Transverse colon (tissue), 4 donors: ENCODE measurements at regions not wholly inside any gene's neighbourhood (a gene's known extent, or its start where the extent isn't known, plus 50 kb on each side); places are given as distances from the start of the nearest gene placed in this dataset.

Experiments used
- DNase-seq: peaks from one replicate; pipeline ENCODE4 v3.0.0-alpha.2; 2019
- H3K27ac ChIP-seq, 4 donors: fragments of 200-600 bp; sonication (generic); 2 replicates each; pipeline ENCODE4 v1.5.1; 2016 to 2018; ENCODE audit warnings: inconsistent platforms in 4 of 4
- H3K27me3 ChIP-seq: fragments of 200-600 bp; sonication (generic); 2 replicates; pipeline ENCODE4 v1.5.1; 2017; ENCODE audit warnings: inconsistent platforms
- H3K36me3 ChIP-seq, 4 donors: fragments of 200-600 bp; sonication (generic); 2 replicates each; pipeline ENCODE4 v1.5.1; 2017 to 2019; ENCODE audit warnings: inconsistent platforms in 4 of 4
- H3K4me1 ChIP-seq, 4 donors: fragments of 200-600 bp; sonication (generic); 2 replicates each; pipeline ENCODE4 v1.5.1; 2017 to 2020; ENCODE audit warnings: inconsistent platforms in 4 of 4
- H3K4me3 ChIP-seq, 4 donors: fragments of 200-600 bp; sonication (generic); 1 replicate in 1 of 4; 2 replicates in 3 of 4; pipeline versions ENCODE4 v1.5.1 to v1.6.1; 2017 to 2019; ENCODE audit warnings: inconsistent platforms in 4 of 4
- H3K9me3 ChIP-seq, 2 donors: fragments of 200-600 bp; sonication (generic); 2 replicates each; pipeline ENCODE4 v1.5.1; 2017 to 2019; ENCODE audit warnings: inconsistent platforms in 2 of 2
- CTCF ChIP-seq, 5 experiments: fragments of 200-600 bp in 3 of 5; fragments of 450-650 bp in 2 of 5; sonication (generic) in 3 of 5; IDR thresholded peaks; 1 replicate in 2 of 5; 2 replicates in 3 of 5; pipeline ENCODE4 v1.5.1; 2016 to 2017; ENCODE audit warnings: antibody characterized with exemption in 5 of 5, inconsistent platforms in 3 of 5, mild to moderate bottlenecking in 2 of 5, moderate library complexity in 1 of 5
- EP300 ChIP-seq: sonication (generic); formaldehyde crosslinking; IDR thresholded peaks from one replicate; pipeline ENCODE4 v1.6.1; 2017; ENCODE audit warnings: antibody characterized with exemption, low read depth
- POLR2A ChIP-seq: fragments of 450-650 bp; IDR thresholded peaks from one replicate; pipeline ENCODE4 v1.6.1; 2016; ENCODE audit warnings: antibody characterized with exemption, mild to moderate bottlenecking, moderate library complexity
- POLR2AphosphoS5 ChIP-seq, 3 donors: sonication (generic); formaldehyde crosslinking; IDR thresholded peaks; one replicate each; pipeline ENCODE4 v1.6.1; 2016; ENCODE audit warnings: antibody characterized with exemption in 3 of 3
- WGBS, 2 donors: methylation state at CpG; one replicate each; pipeline ENCODE4 v1.1.5; 2018; ENCODE audit warnings: low coverage in 1 of 2; 5-methylcytosine and 5-hydroxymethylcytosine counted together
- in situ Hi-C, 4 donors: fragments of 200-750 bp; cut with MboI; loops; one replicate each; pipeline versions ENCODE4 v1.15.0 to v1.15.1; 2017; ENCODE audit warnings: low sequenced_read_pairs in 3 of 4, low pct_ligation_motif_present in 1 of 4, low pct_unique_long_range_greater_than_20kb in 1 of 4
- intact Hi-C: fragments of 100-400 bp; cut with DNase I; formaldehyde crosslinking; loops from one replicate; pipeline ENCODE4 v1.15.1; 2023; ENCODE audit warnings: low total_unique reads

GRCh38 chr3:59271971-59272370 is 222.1 kb upstream of the CFAP20DC start:
- DNase-seq = no peak
- no peaks in the 10 kb centered on the region for H3K27me3 ChIP-seq
- 67 to 77% methylated on average over 1 to 2 of the region's 2 CpGs for WGBS, 2 donors
- TF ChIP-seq POLR2A = no peak
- TF ChIP-seq CTCF (IDR thresholded peaks at IDR 0.05) = no peak
- TF ChIP-seq EP300 = no peak
- no peak for TF ChIP-seq POLR2AphosphoS5 (IDR thresholded peaks at IDR 0.05)
- H3K4me3 ChIP-seq = no peak overlapping the region
- in situ Hi-C loops = loop anchor here in 1 of 4 donors (10.0 kb wide), 1 partner anchor 63 kb away; no protein-coding TSS in a partner anchor
- no peaks in the 10 kb centered on the region for H3K36me3 ChIP-seq
- H3K27ac ChIP-seq = no peak overlapping the region
- H3K4me1 ChIP-seq = no peaks in the 10 kb centered on the region
- intact Hi-C loops = no loop called here
- no peaks in the 10 kb centered on the region for H3K9me3 ChIP-seq

GRCh38 chr3:59270921-59271320 is 221.1 kb upstream of the CFAP20DC start:
- Histone ChIP-seq H3K9me3 (no peaks in the 10 kb centered on the region), H3K27ac (no peak overlapping the region), H3K4me3 (no peak overlapping the region), H3K4me1 (no peaks in the 10 kb centered on the region), H3K36me3 (no peaks in the 10 kb centered on the region), H3K27me3 (no peaks in the 10 kb centered on the region)
- intact Hi-C loops = no loop called here
- 95 to 100% methylated on average over 3 to 4 of the region's 4 CpGs for WGBS, 2 donors
- DNase-seq = no peak
- TF ChIP-seq CTCF (IDR thresholded peaks at IDR 0.05) = no peak
- no peak for TF ChIP-seq POLR2A
- TF ChIP-seq POLR2AphosphoS5 (IDR thresholded peaks at IDR 0.05) = no peak
- no peak for TF ChIP-seq EP300
- in situ Hi-C loops = loop anchor here in 1 of 4 donors (10.0 kb wide), 1 partner anchor 64 kb away; no protein-coding TSS in a partner anchor

- Histone ChIP-seq H3K27ac (no peak overlapping the region), H3K36me3 (no peaks in the 10 kb centered on the region), H3K4me1 (no peaks in the 10 kb centered on the region), H3K9me3 (no peaks in the 10 kb centered on the region), H3K27me3 (no peaks in the 10 kb centered on the region), H3K4me3 (no peak overlapping the region)
- 90 to 100% methylated on average over 2 of the region's 2 CpGs for WGBS, 2 donors
- intact Hi-C loops (no loop called here), in situ Hi-C loops (loop anchor here in 1 of 4 donors (10.0 kb wide), 1 partner anchor 65 kb away; no protein-coding TSS in a partner anchor)
- TF ChIP-seq POLR2AphosphoS5 (IDR thresholded peaks at IDR 0.05) = no peak
- DNase-seq = no peak
These were observed 220.4 kb upstream of the CFAP20DC start for GRCh38 chr3:59270209-59270608.

- no peaks in the 10 kb centered on the region for H3K36me3 ChIP-seq
- 80 to 86% methylated on average over 1 of the region's 1 CpG for WGBS, 2 donors
- no peaks in the 10 kb centered on the region for H3K4me1 ChIP-seq
- H3K4me3 ChIP-seq = no peak overlapping the region
- no peaks in the 10 kb centered on the region for H3K9me3 ChIP-seq
- intact Hi-C loops (no loop called here), in situ Hi-C loops (no loop called here)
- no peak for TF ChIP-seq POLR2AphosphoS5 (IDR thresholded peaks at IDR 0.05)
- TF ChIP-seq POLR2A = no peak
- no peak for TF ChIP-seq EP300
- TF ChIP-seq CTCF (IDR thresholded peaks at IDR 0.05) = no peak
- no peaks in the 10 kb centered on the region for H3K27me3 ChIP-seq
- DNase-seq = no peak
- no peak overlapping the region for H3K27ac ChIP-seq
These were observed 218.3 kb upstream of the CFAP20DC start for GRCh38 chr3:59268170-59268569.

- no peak for DNase-seq
- TF ChIP-seq EP300 = no peak
- TF ChIP-seq POLR2A = no peak
- TF ChIP-seq CTCF (IDR thresholded peaks at IDR 0.05) = no peak
- no peak for TF ChIP-seq POLR2AphosphoS5 (IDR thresholded peaks at IDR 0.05)
- intact Hi-C loops (no loop called here), in situ Hi-C loops (no loop called here)
- H3K27ac ChIP-seq = no peak overlapping the region
- 85 to 94% methylated on average over 2 of the region's 2 CpGs for WGBS, 2 donors
- H3K4me1 ChIP-seq = no peaks in the 10 kb centered on the region
- H3K36me3 ChIP-seq = no peaks in the 10 kb centered on the region
- no peaks in the 10 kb centered on the region for H3K9me3 ChIP-seq
- no peak overlapping the region for H3K4me3 ChIP-seq
- no peaks in the 10 kb centered on the region for H3K27me3 ChIP-seq
These were observed 217.2 kb upstream of the CFAP20DC start for GRCh38 chr3:59267021-59267420.
